ENCODE measurements at regions not wholly inside any gene's neighbourhood (a gene's known extent, or its start where the extent isn't known, plus 50 kb on each side); places are given as distances from the start of the nearest gene placed in this dataset.
"Not testable (repeated sequence)": the region's sequence is repeated elsewhere in the genome, so short reads cannot be mapped to it uniquely, and the experiment has no call there.

- DNase-seq, result peak; percentile 18 to 22
Observed at GRCh38 chr14:45698462-45699134, 445.6 kb upstream of the MIS18BP1 start.

DNA sequence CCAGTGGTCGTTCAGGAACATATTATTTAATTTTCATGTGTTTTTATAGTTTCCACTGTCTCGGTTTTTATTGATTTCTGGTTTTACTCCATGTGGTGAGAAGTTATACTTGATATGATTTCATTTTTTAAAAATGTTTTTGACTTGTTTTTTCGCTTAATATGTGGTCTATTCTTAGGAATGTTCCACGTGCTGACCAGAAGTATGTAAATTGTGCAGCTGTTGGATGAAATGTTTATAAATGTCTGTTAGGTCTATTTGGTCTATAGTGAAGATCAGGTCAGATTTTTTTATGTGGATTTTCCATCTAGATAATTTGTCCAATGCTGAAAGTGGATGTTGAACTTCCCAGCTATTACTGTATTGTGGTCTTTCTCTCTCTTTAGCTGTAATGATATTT, 433.8 kb upstream of the MIS18BP1 start:
- DNase-seq, result no peak

DNA sequence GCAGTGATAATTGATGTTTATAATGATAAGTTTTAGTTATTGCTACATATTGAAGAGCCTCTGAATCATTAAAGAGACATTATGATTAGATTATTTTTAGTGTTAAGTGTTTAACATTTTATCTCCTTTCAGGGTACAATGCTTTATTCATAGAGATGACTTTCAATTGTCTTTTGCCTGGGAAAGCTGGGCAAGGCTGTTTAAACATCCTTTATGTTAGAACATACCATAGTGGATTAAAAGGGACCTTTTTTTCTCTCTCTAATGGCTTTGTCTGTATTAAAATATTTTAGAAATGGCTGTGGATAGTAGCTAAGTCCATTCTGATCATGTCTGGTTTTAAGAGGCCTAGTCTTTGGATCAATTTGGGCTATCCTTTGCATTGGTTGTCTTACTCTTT, 427.5 kb upstream of the MIS18BP1 start:
- no peak for DNase-seq

GRCh38 chr14:45679853-45680252, 426.9 kb upstream of the MIS18BP1 start:
- DNase-seq, result no peak

- DNase-seq, result no peak
Observed at GRCh38 chr14:45678163-45678562, 425.2 kb upstream of the MIS18BP1 start.

DNA sequence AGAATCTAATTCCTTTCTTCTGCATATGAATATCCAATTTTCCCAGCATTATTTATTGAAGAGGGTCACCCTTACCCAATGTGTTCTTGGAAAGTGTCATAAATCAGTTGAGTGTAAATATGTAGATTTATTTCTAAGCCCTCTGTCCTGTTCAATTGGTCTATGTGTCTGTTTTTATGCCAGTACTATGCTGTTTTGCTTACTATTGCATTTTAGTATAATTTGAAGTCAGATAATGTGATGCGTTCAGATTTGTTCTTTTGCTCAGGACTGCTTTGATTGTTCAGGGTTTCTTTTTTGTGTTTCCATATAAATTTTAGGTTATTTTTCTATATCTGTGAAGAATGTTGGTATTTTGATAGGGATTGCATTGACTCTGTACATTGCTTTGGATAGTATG, 420.4 kb upstream of the MIS18BP1 start:
- DNase-seq, result no peak

DNA sequence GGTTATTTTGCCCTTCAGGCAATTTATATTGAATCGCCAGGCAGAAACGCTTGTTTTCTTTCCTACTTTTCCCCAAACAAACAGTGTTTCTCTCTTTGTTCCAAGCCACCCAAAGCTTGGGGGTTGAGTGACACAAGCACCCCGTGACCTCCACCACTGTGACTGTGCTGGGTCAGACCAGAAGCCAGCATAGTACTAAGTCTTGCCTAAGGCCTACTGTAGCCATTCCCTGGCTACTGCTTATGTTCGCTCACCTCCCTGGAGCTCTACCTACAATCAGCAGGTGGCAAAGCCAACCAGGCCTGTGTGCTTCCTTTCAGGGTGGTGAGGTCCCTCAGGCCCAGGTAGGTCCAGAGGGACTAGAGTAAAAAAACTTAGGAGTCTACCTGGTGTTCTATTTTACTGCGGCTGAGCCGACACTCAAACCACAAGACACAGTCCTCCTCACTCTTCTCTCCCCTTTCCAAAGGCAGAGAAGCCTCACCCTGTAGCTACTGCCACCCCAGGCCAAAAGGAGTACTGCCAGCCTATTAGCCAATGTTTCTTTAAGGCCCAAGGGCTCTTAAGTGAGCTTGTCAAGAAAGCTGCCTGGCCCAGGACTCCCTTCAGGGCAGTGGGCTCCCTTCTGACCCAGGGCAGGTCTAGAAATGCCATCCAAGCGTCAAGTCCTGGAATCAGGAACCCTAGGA, 411.8 kb upstream of the MIS18BP1 start:
- DNase-seq, result no peak

DNA sequence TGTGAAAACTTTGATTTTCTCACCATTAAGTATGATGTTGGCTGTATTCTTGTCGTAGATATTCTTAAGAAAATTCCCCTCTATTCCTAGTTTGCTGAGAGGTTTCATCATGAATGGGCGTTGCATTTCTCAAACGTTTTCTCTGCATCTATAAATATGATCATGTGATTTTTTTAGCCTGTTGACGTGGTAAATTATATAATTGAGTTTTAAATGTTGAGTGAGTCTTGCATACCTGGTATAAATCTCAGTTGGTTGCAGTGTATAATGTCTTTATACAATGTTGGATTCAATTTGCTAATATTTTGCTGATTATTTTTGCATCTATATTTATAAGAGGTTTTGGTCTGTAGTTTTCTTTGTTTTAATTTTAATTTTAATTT, 405.9 kb upstream of the MIS18BP1 start:
- no peak for DNase-seq

- no peak for DNase-seq
Observed at GRCh38 chr14:45658226-45658916, 405.4 kb upstream of the MIS18BP1 start.

DNA sequence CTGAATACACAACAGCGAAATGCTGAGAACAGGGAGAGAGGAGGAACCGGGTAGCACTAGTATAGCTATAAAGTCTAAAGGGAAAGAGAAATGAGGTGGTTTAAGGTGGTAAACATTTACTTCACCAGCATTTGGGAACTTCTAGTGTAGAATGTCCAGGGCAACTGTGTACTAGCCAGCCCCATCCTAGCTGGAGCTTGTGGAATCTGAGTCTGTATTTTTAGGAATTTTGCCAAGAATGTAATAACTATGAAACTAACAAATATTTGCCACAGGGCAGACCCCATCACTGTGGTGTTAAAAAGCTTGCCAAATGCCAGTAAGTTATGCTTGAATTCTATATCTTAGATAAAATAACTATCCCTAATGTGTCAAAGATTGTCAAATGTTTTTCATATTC, 398.9 kb upstream of the MIS18BP1 start:
- no peak for DNase-seq

- DNase-seq, result no peak
Observed at GRCh38 chr14:45650754-45651153, 397.8 kb upstream of the MIS18BP1 start.

DNA sequence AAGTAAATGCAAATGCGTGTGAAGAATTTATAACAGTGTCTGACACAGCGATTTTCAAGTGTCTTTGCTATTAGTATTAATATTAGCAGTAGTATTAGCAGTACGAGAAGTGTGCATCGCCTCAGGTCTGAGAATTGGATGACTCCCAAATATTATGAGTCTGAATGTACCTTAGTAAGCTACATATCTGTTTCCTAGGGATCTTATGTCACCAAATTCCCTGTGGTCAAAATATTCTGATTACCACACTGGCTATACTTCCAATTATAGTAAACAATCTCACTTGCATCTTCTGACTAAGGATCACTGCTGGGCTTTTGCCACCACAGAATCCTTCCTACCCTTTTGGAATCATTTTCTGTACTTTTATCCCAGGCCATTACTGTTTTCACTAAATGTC, 396.0 kb upstream of the MIS18BP1 start:
- DNase-seq, result no peak

DNA sequence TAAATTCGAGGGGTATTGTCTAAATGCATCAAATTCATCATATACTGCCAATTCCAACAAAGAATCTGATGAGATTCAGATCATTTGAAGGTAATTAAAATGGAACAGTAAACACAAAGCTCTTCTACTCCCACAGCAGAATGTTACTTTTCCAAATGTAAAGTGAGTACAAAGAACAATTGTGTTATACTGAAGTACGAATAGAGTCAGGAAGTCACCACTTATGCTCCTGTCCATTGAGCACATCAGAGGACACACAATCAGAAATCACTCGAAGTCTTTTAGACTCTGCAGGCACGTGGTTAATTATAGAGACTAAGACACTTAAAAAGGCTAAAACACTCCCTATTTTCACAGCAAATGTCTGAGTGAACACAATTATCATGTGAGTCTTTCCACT, 388.5 kb upstream of the MIS18BP1 start:
- no peak for DNase-seq

DNA sequence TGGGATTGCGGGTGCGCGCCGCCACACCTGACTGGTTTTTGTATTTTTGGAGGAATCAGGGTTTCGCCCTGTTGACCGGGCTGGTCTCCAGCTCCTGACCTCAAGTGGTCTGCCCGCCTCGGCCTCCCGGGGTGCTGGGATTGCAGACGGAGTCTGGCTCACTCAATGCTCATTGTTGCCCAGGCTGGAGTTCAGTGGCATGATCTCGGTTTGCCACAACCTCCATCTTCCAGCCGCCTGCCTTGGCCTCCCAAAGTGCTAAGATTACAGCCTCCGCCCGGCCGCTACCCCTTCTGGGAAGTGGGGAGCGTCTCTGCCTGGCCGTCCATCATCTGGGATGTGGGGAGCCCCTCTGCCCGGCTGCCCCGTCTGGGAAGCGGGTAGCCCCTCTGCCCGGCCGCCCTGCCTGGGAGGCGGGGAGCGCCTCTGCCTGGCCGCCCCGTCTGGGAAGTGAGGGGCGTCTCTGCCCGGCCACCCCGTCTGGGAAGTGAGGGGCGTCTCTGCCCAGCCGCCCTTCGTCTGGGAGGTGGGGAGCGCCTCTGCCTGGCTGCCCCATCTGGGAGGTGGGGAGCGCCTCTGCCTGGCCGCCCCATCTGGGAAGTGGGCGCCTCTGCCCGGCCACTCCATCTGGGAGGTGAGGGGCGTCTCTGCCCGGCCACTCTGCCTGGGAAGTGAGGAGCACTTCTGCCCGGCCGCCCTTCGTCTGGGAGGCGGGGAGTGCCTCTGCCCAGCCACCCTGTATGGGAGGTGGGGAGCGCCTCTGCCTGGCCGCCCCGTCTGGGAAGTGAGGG, 381.8 kb upstream of the MIS18BP1 start:
- not testable (repeated sequence) for DNase-seq

GRCh38 chr14:45633220-45633984, 380.4 kb upstream of the MIS18BP1 start:
- DNase-seq, result no peak

- DNase-seq, result no peak
Observed at GRCh38 chr14:45621731-45622130, 368.7 kb upstream of the MIS18BP1 start.

- no peak for DNase-seq
Observed at GRCh38 chr14:45619831-45620230, 366.8 kb upstream of the MIS18BP1 start.

DNA sequence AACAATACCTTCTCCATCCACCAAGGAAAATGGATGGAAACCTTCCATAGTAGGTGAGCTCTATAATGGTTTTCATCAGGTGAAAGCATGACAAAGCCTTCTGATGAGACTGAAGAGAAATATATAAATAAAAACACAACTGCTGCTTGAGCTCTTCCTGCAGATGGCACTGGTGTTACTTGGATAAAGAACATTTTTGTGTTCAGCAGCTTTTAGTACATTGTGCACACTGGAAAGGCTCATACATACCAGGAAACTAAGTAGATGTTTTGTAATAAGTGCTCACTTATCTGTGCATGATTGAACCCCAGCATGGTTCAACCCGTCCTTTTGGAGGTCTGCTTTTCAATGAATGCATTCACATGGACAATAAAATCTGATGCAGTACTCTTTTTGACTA, 357.3 kb upstream of the MIS18BP1 start:
- peak in 1 of 2 experiments; percentile 7 for DNase-seq

DNA sequence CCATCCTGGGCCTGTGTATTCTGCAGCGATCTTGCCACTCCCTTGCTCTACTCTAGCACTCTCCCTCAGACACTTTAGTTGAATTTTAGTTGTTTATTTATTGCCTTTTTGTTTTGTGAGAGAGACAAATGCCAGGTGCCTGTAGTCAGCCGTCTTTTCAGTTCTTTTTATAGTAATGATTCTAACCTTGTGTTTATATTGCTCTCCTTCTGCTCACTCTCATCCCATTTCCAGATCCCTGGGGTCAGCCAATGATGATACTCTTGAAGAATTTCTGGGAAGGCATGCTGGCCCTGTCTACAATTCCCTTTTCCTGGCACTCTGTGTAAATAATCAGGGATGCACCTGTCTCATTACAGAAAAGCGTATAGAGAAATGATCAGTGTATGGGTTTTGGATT, 334.1 kb upstream of the MIS18BP1 start:
- peak in 1 of 2 experiments; percentile 4 for DNase-seq

DNA sequence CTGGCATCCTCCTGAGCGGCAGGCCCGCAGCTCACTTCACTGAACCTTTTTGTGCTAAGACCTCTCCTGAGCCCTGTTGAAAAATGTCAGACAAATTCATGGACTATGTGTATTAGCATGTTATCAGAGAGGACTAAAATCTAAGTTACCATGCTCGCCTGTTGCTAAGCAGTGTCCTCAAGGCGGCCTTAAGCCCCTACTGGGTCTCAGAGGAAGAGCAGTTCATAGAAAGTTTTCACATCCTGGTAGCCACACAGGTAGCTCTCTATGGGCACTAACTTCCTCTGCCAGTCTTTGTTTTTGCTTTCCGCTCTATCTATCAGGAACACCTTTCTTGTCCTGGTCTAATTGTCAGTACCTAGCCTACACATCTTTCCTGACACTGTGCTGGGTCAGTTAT, 306.6 kb upstream of the MIS18BP1 start:
- DNase-seq, result no peak

DNA sequence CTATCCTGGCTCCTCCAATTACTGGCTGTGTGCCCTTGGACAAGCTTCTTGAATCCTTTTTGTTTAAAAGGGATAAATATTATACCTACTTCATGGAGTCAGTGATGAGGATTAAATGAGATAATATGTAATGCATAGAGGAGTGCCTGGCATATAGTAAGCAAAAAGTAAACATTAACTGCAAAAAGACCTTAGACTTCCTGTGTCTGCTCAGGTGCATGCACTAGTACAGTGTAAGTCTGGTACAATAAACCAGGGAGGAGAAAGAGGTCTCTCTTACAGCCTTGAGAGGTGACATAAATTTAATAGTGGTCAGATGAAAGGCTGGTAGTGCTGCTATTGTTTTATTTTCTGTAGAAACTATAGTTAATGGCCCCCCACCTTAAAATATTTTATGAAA, 305.2 kb upstream of the MIS18BP1 start:
- no peak for DNase-seq

DNA sequence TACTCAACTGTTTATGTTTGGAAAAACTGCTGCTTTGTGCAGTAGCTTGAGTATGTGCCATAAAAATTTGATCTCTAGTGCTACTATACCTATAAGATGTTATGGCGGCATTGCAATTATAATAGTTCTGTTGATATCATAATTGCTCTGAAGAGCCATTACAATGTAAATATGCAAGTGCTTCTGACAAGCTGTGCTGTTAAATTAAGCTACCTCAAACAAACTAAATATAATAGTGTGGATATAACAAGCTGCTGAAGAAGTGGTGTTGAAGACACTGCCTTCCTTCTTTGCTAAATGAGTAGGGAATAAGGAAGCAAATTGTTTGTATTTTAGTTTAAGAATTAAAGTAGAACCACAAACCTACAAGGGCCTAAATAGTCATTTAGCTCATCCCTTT, 301.0 kb upstream of the MIS18BP1 start:
- peak in 1 of 2 experiments; percentile 25 for DNase-seq

All from NCI-H187 (cell line).